HuH-7.5 (cell line): ENCODE measurements at regions not wholly inside any gene's neighbourhood (a gene's known extent, or its start where the extent isn't known, plus 50 kb on each side); places are given as distances from the start of the nearest gene placed in this dataset.
"Not testable (repeated sequence)": the region's sequence is repeated elsewhere in the genome, so short reads cannot be mapped to it uniquely, and the experiment has no call there.

Experiments used
- DNase-seq: peaks from one replicate; pipeline ENCODE4 v3.0.0; 2011; ENCODE audit warnings: low spot score

- no peak for DNase-seq
Measured at GRCh38 chr2:134019871-134020270, 234.0 kb upstream of the MGAT5 start.

GRCh38 chr2:134020608-134021007 is 233.3 kb upstream of the MGAT5 start:
- DNase-seq = no peak

DNA sequence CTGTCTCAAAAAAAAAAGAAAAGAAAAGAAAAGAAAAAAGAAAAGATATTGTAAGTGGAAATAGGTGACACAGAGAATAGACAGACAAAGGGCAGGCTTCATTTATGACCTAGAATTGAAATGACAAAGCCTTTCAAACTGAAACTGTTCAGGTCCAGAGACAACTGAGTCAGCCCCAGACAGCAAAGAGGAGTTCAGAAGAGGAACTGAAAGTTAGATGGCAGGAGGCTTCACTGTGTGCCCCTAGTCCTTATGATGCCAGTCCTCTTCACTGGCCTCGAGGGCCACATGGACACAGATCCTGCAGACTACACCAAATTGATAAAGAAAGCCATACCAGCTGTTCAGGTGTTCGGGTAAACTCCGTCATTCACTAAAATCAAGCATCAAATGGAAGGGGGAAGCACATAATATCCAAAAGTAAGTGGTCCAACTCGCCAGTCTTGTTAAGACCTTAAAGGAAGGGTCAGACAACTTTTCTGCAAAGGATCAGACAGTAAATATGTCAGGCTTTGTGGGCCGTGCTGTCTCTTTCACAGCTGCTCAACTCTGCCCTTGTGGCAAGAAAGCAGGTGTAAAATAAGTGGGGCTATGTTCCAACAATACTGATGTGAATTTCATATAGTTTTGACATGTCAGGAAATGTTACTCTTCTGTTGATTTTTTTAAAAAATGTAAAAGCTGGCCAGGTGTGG is 231.9 kb upstream of the MGAT5 start:
- DNase-seq = no peak

- DNase-seq = no peak
Measured at GRCh38 chr2:134023854-134024253, 230.0 kb upstream of the MGAT5 start.

DNA sequence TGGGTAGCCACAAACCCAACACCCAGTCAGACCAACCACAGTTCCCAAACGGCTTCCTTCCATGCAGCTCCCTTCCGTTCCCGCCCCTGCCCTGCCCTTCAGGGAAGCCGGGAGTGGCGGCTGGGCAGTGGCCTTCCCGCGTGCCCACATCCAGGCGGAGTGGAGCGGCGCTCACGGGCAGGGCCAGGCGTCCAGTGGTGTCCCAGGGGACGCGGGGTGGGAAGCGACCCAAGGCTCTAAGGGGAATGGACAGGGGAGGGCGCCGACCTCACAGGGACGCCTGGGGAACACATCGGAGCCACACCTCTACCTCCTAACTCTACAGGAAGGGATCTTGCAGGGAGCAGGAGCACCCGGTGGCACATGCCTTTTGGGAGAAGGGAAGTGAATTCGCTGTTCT is 225.9 kb upstream of the MGAT5 start:
- no peak for DNase-seq

GRCh38 chr2:134029418-134029817 is 224.5 kb upstream of the MGAT5 start:
- DNase-seq = no peak

GRCh38 chr2:134031539-134031938 is 222.3 kb upstream of the MGAT5 start:
- no peak for DNase-seq

DNA sequence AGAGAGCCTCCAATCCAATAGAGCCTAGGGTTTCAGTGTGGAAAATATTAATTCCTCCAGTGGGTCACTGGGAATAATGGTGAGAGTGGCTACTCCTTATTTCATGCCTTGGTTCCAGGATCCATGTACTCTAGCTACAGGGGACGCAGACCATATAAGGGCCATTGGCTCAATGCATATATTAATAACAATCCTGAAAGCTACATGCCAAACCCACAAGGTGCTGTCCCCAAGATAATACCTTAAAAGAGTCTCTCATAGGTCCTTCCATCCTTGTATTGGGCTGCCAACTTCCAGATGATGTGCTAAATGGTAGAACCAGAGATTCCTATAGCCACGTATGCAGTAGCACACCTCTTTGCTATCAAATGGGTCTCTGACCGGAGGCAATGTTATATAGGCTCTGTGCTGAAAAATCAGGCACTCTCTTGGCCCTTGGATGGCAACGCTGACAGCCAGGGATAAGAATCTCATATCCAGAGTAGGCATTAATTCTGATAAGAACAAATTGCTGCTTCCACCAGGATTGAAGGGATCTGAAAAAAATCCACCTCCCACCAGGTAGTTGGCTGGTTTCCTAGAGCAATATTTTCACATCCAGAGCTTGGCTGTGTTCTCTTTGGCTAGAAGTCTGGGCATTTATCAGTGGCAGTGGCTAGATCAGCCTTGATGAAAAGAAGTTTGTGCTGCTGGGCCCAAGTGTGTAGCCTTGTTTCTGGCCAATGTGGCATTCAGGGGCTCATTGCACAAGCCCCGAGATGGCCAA is 218.1 kb upstream of the MGAT5 start:
- no peak for DNase-seq

DNA sequence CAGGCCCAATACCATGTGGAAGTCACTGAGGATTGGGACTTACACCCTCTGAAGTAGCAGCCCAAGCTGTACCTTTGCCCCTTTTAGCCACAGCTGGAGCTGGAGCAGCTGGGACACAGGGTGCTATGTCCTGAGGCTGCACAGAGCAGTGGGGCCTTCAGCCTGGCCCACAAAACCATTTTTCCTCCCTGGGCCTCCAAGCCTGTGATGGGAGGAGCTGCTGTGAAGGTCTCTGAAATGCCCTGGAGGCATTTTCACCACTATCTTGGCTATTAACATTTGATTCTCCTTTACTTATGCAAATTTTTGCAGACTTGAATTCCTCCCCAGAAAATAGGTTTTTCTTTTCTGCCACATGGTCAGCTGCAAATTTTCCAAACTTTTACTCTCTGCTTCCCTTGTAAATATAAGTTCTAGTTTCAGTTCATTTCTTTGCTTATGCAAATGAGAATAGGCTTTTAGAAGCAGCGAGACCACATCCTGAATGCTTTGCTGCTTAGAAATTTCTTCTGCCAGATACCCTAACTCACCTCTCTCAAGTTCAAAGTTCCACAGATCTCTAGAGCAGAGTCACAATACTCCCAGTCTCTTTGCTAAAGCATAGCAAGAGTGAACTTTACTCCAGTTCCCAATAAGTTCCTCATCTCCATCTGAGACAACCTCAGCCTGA is 213.8 kb upstream of the MGAT5 start:
- DNase-seq = no peak

DNA sequence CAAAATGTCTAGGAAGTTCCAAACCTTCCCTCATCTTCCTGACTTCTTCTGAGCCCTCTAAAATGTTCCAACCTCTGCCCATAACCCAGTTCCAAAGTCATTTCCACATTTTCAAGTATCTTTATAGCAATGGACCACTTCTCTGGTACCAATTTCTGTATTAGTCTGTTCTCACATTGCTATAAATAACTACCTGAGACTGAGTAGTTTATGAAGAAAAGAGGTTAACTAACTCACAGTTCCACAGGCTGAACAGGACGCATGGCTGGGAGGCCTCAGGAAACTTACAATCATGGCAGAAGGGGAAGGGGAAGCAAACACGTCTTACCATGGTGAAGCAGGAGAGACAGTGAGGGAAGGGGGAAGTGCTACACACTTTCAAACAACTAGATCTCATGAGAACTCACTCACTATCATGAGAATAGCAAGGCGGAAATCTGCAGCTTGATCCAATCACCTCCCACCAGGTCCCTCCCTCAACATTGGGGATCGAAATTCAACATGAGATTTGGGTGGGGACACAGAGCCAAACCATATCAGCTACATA is 213.2 kb upstream of the MGAT5 start:
- DNase-seq = not testable (repeated sequence)

- no peak for DNase-seq
Measured at GRCh38 chr2:134041877-134042276, 212.0 kb upstream of the MGAT5 start.

DNA sequence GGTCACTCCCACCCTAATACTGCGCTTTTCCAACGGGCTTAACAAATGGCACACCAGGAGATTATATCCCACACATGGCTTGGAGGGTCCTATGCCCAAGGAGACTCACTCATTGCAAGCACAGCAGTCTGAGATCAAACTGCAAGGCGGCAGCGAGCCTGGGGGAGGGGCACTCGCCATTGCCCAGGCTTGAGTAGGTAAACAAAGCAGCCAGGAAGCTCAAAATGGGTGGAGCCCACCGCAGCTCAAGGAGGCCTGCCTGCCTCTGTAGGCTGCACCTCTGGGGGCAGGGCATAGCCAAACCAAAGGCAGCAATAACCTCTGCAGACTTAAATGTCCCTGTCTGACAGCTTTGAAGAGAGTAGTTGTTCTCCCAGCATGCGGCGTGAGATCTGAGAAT is 210.8 kb upstream of the MGAT5 start:
- not testable (repeated sequence) for DNase-seq

- no peak for DNase-seq
Measured at GRCh38 chr2:134052173-134052572, 201.7 kb upstream of the MGAT5 start.

DNA sequence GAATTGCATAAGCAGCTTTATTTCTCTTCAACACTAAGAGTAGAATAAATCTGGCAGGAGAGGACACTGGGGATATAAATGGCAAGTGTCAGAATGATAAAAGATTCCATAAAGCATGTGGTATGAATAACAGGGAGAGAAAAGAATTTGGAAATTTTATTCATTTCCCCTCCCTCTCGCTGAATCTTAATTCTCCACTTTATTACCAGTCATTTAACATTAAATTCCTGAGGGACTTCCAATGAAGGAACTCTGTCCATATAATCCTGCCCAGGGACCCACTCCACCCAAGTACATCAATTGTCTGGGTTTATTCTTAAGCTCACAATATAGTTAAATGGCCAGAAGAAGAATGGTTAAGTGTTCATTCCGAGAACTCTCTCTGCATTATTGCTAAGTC is 197.7 kb upstream of the MGAT5 start:
- DNase-seq = no peak

DNA sequence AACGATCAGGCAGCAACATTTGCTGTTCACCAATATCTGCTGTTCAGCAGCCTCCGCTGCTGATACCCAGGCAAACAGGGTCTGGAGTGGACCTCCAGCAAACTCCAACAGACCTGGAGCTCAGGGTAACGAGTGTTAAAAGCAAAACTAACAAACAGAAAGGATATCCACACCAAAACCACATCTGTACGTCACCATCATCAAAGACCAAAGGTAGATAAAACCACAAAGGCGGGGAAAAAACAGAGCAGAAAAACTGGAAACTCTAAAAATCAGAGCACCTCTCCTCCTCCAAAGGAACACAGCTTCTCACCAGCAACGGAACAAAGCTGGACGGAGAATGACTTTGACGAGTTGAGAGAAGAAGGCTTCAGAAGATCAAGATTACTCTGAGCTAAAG is 192.8 kb upstream of the MGAT5 start:
- not testable (repeated sequence) for DNase-seq

- not testable (repeated sequence) for DNase-seq
Measured at GRCh38 chr2:134062235-134062634, 191.6 kb upstream of the MGAT5 start.

DNA sequence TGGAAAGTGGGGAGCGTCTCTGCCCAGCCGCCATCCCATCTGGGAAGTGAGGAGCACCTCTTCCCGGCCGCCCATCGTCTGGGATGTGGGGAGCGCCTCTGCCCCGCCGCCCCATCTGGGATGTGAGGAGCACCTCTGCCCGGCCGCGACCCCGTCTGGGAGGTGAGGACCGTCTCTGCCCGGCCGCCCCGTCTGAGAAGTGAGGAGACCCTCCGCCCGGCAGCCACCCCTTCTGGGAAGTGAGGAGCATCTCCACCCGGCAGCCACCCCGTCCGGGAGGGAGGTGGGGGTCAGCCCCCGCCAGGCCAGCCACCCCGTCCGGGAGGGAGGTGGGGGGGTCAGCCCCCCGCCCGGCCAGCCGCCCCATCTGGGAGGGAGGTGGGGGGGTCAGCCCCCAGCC is 190.0 kb upstream of the MGAT5 start:
- not testable (repeated sequence) for DNase-seq

- DNase-seq = no peak
Measured at GRCh38 chr2:134070281-134070741, 183.6 kb upstream of the MGAT5 start.

DNA sequence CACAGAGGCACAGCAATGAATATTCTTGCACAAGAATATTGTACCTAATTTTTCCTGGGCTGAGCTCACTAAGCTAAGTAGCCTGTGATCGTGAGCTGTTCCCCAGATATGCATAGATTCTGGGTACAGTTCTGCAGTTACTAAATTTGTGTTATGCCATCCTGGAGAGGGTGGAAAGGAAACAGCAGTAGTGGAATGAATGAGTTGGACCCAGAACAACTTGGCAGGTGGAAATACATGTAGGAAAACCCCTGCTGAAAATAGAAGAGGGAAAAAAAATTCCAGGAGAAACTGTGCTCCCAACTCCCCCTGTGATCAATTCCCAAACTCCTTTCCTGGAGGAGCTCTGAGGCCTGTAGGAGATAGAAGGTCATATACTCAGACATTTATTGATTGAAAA is 181.5 kb upstream of the MGAT5 start:
- DNase-seq = no peak

- no peak for DNase-seq
Measured at GRCh38 chr2:134073023-134073422, 180.8 kb upstream of the MGAT5 start.

GRCh38 chr2:134074619-134075018 is 179.3 kb upstream of the MGAT5 start:
- no peak for DNase-seq

- no peak for DNase-seq
Measured at GRCh38 chr2:134075204-134075603, 178.7 kb upstream of the MGAT5 start.

DNA sequence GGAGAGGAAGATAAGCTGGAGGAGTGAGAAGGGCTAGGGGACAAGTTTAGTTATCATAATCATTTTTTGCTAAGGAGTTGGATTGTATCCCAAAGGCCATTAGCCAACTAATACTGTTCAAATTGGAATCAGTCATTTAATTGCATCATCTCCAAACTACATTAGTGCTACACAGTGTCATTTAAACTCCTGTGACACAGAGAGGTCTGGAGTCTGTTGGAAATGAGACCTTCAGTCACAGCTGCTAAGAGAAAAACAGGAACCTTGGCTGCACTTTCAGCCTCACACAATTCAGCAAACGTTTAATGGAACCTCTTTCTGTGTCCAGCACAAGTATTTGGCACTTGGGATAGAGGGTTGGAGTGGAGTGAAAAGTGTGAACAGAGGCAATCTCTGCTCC is 175.5 kb upstream of the MGAT5 start:
- no peak for DNase-seq
